Right lobe of liver (tissue), 4 donors: ENCODE measurements at regions not wholly inside any gene's neighbourhood (a gene's known extent, or its start where the extent isn't known, plus 50 kb on each side); places are given as distances from the start of the nearest gene placed in this dataset.

Source experiments
- POLR2A ChIP-seq: fragments of 450-650 bp; IDR thresholded peaks from one replicate; pipeline ENCODE4 v1.6.1; 2017; ENCODE audit warnings: antibody characterized with exemption, mild to moderate bottlenecking
- TF ChIP-seq, protein P1 (sequence below), 4 donors: fragments of 200-600 bp in 3 of 4; fragments of 450-650 bp in 1 of 4; IDR thresholded peaks; one replicate each; pipeline versions ENCODE4 v1.5.1 to v1.8.0; 2016 to 2022; ENCODE audit warnings: antibody characterized with exemption in 4 of 4, mild to moderate bottlenecking in 2 of 4
- donor health status: DM: no; HTN: no; CAD: no.
- donor health status: DM: no; HTN: no; CAD: no.
- donor health status: DM: no; HTN: yes; CAD: no.

DNA sequence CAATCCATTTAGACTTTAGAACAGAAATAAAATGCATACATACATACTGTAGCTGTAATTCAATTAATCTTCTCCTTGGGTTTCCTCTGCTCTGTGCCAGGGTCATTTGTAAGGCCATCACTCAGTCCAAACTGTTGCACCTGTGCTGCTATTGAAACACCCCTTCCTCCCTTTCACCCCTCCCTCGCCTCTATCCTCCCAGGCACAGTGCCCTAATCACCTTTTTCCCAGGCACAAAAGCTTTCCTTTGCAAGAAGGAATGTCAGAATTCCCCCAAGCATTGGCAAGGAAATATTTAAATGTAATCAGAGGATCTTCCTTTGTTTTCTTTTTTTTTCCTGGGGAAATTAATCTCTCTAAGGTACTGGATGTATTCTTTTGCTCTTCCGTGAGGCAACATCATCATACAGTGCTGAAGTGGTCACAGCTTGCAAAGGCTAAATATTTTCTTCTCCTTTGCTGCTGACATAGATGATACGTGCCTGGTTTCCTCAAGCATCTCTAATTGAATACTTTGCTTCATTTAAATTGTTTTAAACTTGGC is 339.3 kb upstream of the NR5A2 start:
- TF ChIP-seq POLR2A: no peak
- TF ChIP-seq, protein P1, sequence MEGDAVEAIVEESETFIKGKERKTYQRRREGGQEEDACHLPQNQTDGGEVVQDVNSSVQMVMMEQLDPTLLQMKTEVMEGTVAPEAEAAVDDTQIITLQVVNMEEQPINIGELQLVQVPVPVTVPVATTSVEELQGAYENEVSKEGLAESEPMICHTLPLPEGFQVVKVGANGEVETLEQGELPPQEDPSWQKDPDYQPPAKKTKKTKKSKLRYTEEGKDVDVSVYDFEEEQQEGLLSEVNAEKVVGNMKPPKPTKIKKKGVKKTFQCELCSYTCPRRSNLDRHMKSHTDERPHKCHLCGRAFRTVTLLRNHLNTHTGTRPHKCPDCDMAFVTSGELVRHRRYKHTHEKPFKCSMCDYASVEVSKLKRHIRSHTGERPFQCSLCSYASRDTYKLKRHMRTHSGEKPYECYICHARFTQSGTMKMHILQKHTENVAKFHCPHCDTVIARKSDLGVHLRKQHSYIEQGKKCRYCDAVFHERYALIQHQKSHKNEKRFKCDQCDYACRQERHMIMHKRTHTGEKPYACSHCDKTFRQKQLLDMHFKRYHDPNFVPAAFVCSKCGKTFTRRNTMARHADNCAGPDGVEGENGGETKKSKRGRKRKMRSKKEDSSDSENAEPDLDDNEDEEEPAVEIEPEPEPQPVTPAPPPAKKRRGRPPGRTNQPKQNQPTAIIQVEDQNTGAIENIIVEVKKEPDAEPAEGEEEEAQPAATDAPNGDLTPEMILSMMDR (IDR thresholded peaks at IDR 0.05): no peak
